ENCODE measurements at regions not wholly inside any gene's neighbourhood (a gene's known extent, or its start where the extent isn't known, plus 50 kb on each side); places are given as distances from the start of the nearest gene placed in this dataset.
"Not testable (repeated sequence)": the region's sequence is repeated elsewhere in the genome, so short reads cannot be mapped to it uniquely, and the experiment has no call there.

DNA sequence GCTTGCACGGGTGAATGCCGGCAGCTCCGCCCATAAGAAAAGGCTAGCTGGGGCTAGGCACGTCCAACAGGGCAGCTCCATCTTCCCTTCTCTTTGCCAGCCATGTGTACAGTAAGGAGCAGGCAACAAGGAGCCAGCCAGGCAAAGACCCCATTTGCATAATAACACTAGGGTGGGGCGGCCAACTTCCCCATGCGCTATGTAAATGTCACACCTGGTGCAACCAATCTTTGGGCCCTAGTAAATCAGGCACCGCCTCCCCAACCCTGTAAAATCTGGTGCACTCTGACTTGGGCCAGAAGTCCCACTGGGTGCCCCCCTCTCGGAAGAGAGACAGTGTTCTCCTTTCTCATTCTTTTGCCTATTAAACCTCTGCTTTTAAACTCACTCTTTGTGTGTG lies 115.2 kb downstream of the NPIPA7 start:
- not testable (repeated sequence) for H3K36me3 ChIP-seq (ENCODE audit: control insufficient read depth, insufficient read depth, low read length); H3K4me2 ChIP-seq (ENCODE audit: extremely low read depth, insufficient read depth, low read length); H3K27me3 ChIP-seq (ENCODE audit: control insufficient read depth, insufficient read depth, low read length); H3K4me1 ChIP-seq (ENCODE audit: control insufficient read depth, extremely low read depth, insufficient read depth, low read length); H3K9me3 ChIP-seq (ENCODE audit: control insufficient read depth, insufficient read depth, low read depth, low read length); H4K20me1 ChIP-seq (ENCODE audit: control insufficient read depth, extremely low read depth, insufficient read depth, low read length); H3K9ac ChIP-seq (ENCODE audit: insufficient read depth, low read length); DNase-seq (ENCODE audit: low read depth in 2 of 2); H3K27ac ChIP-seq (ENCODE audit: insufficient read depth, low read length); H3K4me3 ChIP-seq (replicated peaks in 1 of 4; ENCODE audit: control extremely low read depth in 1 of 4, insufficient read depth in 1 of 4, low read depth in 3 of 4, low read length in 4 of 4); H2AFZ ChIP-seq (ENCODE audit: low read length); H3K79me2 ChIP-seq (ENCODE audit: control insufficient read depth, insufficient read depth, low read length)

GRCh38 chr16:16494998-16495397 lies 116.1 kb downstream of the NPIPA7 start:
- H3K27me3 ChIP-seq (ENCODE audit: control insufficient read depth, insufficient read depth, low read length); H3K4me3 ChIP-seq (replicated peaks in 1 of 4; ENCODE audit: control extremely low read depth in 1 of 4, insufficient read depth in 1 of 4, low read depth in 3 of 4, low read length in 4 of 4); H3K9ac ChIP-seq (ENCODE audit: insufficient read depth, low read length); H3K9me3 ChIP-seq (ENCODE audit: control insufficient read depth, insufficient read depth, low read depth, low read length); H3K36me3 ChIP-seq (ENCODE audit: control insufficient read depth, insufficient read depth, low read length); DNase-seq (ENCODE audit: low read depth in 2 of 2); H3K27ac ChIP-seq (ENCODE audit: insufficient read depth, low read length); H3K79me2 ChIP-seq (ENCODE audit: control insufficient read depth, insufficient read depth, low read length); H2AFZ ChIP-seq (ENCODE audit: low read length); H3K4me2 ChIP-seq (ENCODE audit: extremely low read depth, insufficient read depth, low read length); H3K4me1 ChIP-seq (ENCODE audit: control insufficient read depth, extremely low read depth, insufficient read depth, low read length); H4K20me1 ChIP-seq (ENCODE audit: control insufficient read depth, extremely low read depth, insufficient read depth, low read length): not testable (repeated sequence)

DNA sequence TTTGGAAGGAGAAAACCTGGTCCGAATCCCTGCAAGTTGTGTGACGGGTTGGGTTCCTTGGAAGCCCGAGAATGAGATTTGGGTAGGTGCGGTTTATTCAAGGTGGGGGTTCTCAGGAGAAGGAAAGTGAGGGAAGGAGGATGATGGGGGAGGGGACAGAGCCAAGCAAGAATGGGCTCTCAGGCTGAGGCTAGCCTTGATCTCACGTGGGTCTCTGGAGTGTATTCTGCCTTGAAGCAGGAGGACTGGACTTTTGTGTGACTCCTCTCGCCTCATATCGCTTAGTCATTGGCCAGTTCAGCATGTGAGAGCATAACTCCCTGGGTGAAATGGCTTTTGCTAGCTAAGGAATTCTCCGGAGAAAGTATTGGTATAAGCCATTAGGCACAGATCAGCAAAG lies 120.9 kb downstream of the NPIPA7 start:
- H3K4me2 ChIP-seq (ENCODE audit: extremely low read depth, insufficient read depth, low read length); H3K27ac ChIP-seq (ENCODE audit: insufficient read depth, low read length); H3K9ac ChIP-seq (ENCODE audit: insufficient read depth, low read length); H3K79me2 ChIP-seq (ENCODE audit: control insufficient read depth, insufficient read depth, low read length); H3K9me3 ChIP-seq (ENCODE audit: control insufficient read depth, insufficient read depth, low read depth, low read length); H4K20me1 ChIP-seq (ENCODE audit: control insufficient read depth, extremely low read depth, insufficient read depth, low read length); H3K27me3 ChIP-seq (ENCODE audit: control insufficient read depth, insufficient read depth, low read length); DNase-seq (ENCODE audit: low read depth in 2 of 2); H3K36me3 ChIP-seq (ENCODE audit: control insufficient read depth, insufficient read depth, low read length); H3K4me3 ChIP-seq (replicated peaks in 1 of 4; ENCODE audit: control extremely low read depth in 1 of 4, insufficient read depth in 1 of 4, low read depth in 3 of 4, low read length in 4 of 4); H3K4me1 ChIP-seq (ENCODE audit: control insufficient read depth, extremely low read depth, insufficient read depth, low read length); H2AFZ ChIP-seq (ENCODE audit: low read length): not testable (repeated sequence)

DNA sequence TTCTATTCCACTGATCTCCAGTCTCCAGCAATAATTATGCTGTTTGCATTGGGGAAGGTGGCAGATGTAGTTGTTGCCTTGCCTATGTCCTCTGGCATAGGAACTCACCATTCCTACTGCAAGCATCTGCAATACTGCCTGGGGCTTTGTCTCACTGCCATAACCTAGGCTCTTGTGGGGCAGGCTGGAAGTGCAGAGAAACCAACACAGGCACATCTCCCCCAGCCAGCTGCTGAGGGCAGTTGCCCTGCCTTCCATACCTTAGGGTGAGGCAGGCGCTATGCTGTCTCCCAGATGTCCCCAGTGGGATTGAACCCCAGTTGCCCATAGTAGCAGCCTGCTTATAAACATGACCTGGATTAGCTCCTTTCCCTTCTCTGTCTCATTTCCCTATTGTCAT lies 128.1 kb downstream of the NPIPA7 start:
- not testable (repeated sequence) for H3K27me3 ChIP-seq (ENCODE audit: control insufficient read depth, insufficient read depth, low read length); H3K4me2 ChIP-seq (ENCODE audit: extremely low read depth, insufficient read depth, low read length); H3K9me3 ChIP-seq (ENCODE audit: control insufficient read depth, insufficient read depth, low read depth, low read length); H4K20me1 ChIP-seq (ENCODE audit: control insufficient read depth, extremely low read depth, insufficient read depth, low read length); DNase-seq (ENCODE audit: low read depth in 2 of 2); H3K36me3 ChIP-seq (ENCODE audit: control insufficient read depth, insufficient read depth, low read length); H3K4me3 ChIP-seq (replicated peaks in 1 of 4; ENCODE audit: control extremely low read depth in 1 of 4, insufficient read depth in 1 of 4, low read depth in 3 of 4, low read length in 4 of 4); H3K9ac ChIP-seq (ENCODE audit: insufficient read depth, low read length); H3K4me1 ChIP-seq (ENCODE audit: control insufficient read depth, extremely low read depth, insufficient read depth, low read length); H2AFZ ChIP-seq (ENCODE audit: low read length); H3K79me2 ChIP-seq (ENCODE audit: control insufficient read depth, insufficient read depth, low read length); H3K27ac ChIP-seq (ENCODE audit: insufficient read depth, low read length)

GRCh38 chr16:16508344-16508743 lies 129.4 kb downstream of the NPIPA7 start:
- H2AFZ ChIP-seq (ENCODE audit: low read length); H3K9ac ChIP-seq (ENCODE audit: insufficient read depth, low read length); H3K4me3 ChIP-seq (replicated peaks in 1 of 4; ENCODE audit: control extremely low read depth in 1 of 4, insufficient read depth in 1 of 4, low read depth in 3 of 4, low read length in 4 of 4); H3K79me2 ChIP-seq (ENCODE audit: control insufficient read depth, insufficient read depth, low read length); DNase-seq (ENCODE audit: low read depth in 2 of 2); H3K9me3 ChIP-seq (ENCODE audit: control insufficient read depth, insufficient read depth, low read depth, low read length); H4K20me1 ChIP-seq (ENCODE audit: control insufficient read depth, extremely low read depth, insufficient read depth, low read length); H3K4me1 ChIP-seq (ENCODE audit: control insufficient read depth, extremely low read depth, insufficient read depth, low read length); H3K27ac ChIP-seq (ENCODE audit: insufficient read depth, low read length); H3K36me3 ChIP-seq (ENCODE audit: control insufficient read depth, insufficient read depth, low read length); H3K27me3 ChIP-seq (ENCODE audit: control insufficient read depth, insufficient read depth, low read length); H3K4me2 ChIP-seq (ENCODE audit: extremely low read depth, insufficient read depth, low read length): not testable (repeated sequence)

- H3K27me3 ChIP-seq (ENCODE audit: control insufficient read depth, insufficient read depth, low read length); H2AFZ ChIP-seq (ENCODE audit: low read length); DNase-seq (ENCODE audit: low read depth in 2 of 2); H3K36me3 ChIP-seq (ENCODE audit: control insufficient read depth, insufficient read depth, low read length); H3K4me1 ChIP-seq (ENCODE audit: control insufficient read depth, extremely low read depth, insufficient read depth, low read length); H3K79me2 ChIP-seq (ENCODE audit: control insufficient read depth, insufficient read depth, low read length); H3K9ac ChIP-seq (ENCODE audit: insufficient read depth, low read length); H3K4me3 ChIP-seq (replicated peaks in 1 of 4; ENCODE audit: control extremely low read depth in 1 of 4, insufficient read depth in 1 of 4, low read depth in 3 of 4, low read length in 4 of 4); H4K20me1 ChIP-seq (ENCODE audit: control insufficient read depth, extremely low read depth, insufficient read depth, low read length); H3K9me3 ChIP-seq (ENCODE audit: control insufficient read depth, insufficient read depth, low read depth, low read length); H3K27ac ChIP-seq (ENCODE audit: insufficient read depth, low read length); H3K4me2 ChIP-seq (ENCODE audit: extremely low read depth, insufficient read depth, low read length): not testable (repeated sequence)
Observed at GRCh38 chr16:16519395-16519794, 140.5 kb downstream of the NPIPA7 start.

GRCh38 chr16:16521239-16522002 lies 142.5 kb downstream of the NPIPA7 start:
- not testable (repeated sequence) for H3K9me3 ChIP-seq (ENCODE audit: control insufficient read depth, insufficient read depth, low read depth, low read length); H2AFZ ChIP-seq (ENCODE audit: low read length); H3K79me2 ChIP-seq (ENCODE audit: control insufficient read depth, insufficient read depth, low read length); DNase-seq (ENCODE audit: low read depth in 2 of 2); H3K4me2 ChIP-seq (ENCODE audit: extremely low read depth, insufficient read depth, low read length); H3K4me3 ChIP-seq (replicated peaks in 1 of 4; ENCODE audit: control extremely low read depth in 1 of 4, insufficient read depth in 1 of 4, low read depth in 3 of 4, low read length in 4 of 4); H3K27me3 ChIP-seq (ENCODE audit: control insufficient read depth, insufficient read depth, low read length); H3K36me3 ChIP-seq (ENCODE audit: control insufficient read depth, insufficient read depth, low read length); H3K9ac ChIP-seq (ENCODE audit: insufficient read depth, low read length); H3K4me1 ChIP-seq (ENCODE audit: control insufficient read depth, extremely low read depth, insufficient read depth, low read length); H4K20me1 ChIP-seq (ENCODE audit: control insufficient read depth, extremely low read depth, insufficient read depth, low read length); H3K27ac ChIP-seq (ENCODE audit: insufficient read depth, low read length)
